ENCODE measurements at regions not wholly inside any gene's neighbourhood (a gene's known extent, or its start where the extent isn't known, plus 50 kb on each side); places are given as distances from the start of the nearest gene placed in this dataset.

DNA sequence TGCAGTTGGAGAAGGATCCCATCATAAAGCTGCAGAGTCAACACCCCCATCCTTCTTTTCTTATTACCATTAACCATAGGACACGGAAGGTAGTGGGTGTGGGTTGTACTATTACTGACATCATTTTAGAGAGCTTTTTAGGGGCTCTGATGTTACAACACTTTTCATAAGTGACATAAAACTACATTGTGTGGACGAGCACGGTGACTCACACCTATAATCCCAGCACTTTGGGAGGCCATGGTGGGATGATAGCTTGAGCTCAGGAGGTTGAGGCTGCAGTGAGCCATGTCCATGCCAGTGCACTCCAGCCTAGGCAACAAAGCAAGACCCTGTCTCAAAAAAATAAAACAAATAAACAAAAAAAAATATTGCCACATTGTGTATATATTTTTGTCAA, 167.1 kb downstream of the DUSP6 start:
- TF ChIP-seq, protein P1, sequence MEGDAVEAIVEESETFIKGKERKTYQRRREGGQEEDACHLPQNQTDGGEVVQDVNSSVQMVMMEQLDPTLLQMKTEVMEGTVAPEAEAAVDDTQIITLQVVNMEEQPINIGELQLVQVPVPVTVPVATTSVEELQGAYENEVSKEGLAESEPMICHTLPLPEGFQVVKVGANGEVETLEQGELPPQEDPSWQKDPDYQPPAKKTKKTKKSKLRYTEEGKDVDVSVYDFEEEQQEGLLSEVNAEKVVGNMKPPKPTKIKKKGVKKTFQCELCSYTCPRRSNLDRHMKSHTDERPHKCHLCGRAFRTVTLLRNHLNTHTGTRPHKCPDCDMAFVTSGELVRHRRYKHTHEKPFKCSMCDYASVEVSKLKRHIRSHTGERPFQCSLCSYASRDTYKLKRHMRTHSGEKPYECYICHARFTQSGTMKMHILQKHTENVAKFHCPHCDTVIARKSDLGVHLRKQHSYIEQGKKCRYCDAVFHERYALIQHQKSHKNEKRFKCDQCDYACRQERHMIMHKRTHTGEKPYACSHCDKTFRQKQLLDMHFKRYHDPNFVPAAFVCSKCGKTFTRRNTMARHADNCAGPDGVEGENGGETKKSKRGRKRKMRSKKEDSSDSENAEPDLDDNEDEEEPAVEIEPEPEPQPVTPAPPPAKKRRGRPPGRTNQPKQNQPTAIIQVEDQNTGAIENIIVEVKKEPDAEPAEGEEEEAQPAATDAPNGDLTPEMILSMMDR (IDR thresholded peaks at IDR 0.05), result no peak
- Histone ChIP-seq H3K27me3 (no peaks in the 10 kb centered on the region), H3K27ac (no peak overlapping the region), H3K4me1 (ENCODE audit: control insufficient read depth in 1 of 2, insufficient read depth in 1 of 2, low read depth in 1 of 2, low read length in 1 of 2) (peaks cover 14 to 18% of the 10 kb centered on the region in 2 experiments), H3K9me3 (no peaks in the 10 kb centered on the region), H3K4me3 (ENCODE audit: low read depth in 1 of 2, low read length in 1 of 2) (no peak overlapping the region), H3K36me3 (no peaks in the 10 kb centered on the region)

DNA sequence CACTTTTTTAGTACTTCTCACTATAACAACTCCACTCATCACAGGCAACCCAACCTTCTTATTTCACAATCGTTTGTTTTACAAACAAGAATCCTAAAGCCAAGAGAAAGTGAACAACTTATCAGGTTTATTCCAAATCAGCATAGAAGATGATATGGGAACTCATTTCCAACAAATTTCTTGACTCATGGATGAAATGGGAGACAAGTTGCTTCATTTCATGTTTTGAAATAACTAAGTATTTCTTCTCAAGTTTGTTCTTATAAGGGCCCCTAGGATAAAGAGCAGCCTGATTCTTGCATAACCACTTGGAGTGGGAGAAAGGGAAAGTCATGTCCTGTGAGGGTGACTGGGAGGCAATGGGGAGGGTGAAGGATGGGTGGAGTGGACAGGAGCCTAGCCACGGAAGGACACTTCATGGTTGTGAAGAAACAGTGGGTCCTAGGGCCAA, 168.3 kb downstream of the DUSP6 start:
- no peaks in the 10 kb centered on the region for H3K36me3 ChIP-seq
- H3K9me3 ChIP-seq, result no peaks in the 10 kb centered on the region
- H3K4me1 ChIP-seq (ENCODE audit: control insufficient read depth in 1 of 2, insufficient read depth in 1 of 2, low read depth in 1 of 2, low read length in 1 of 2), result peaks cover 26 to 29% of the 10 kb centered on the region in 2 experiments
- H3K27ac ChIP-seq, result peak overlapping the region; percentile 21
- no peaks in the 10 kb centered on the region for H3K27me3 ChIP-seq
- H3K4me3 ChIP-seq (ENCODE audit: low read depth in 1 of 2, low read length in 1 of 2), result no peak overlapping the region
- TF ChIP-seq, protein P1 (IDR thresholded peaks at IDR 0.05), result no peak

DNA sequence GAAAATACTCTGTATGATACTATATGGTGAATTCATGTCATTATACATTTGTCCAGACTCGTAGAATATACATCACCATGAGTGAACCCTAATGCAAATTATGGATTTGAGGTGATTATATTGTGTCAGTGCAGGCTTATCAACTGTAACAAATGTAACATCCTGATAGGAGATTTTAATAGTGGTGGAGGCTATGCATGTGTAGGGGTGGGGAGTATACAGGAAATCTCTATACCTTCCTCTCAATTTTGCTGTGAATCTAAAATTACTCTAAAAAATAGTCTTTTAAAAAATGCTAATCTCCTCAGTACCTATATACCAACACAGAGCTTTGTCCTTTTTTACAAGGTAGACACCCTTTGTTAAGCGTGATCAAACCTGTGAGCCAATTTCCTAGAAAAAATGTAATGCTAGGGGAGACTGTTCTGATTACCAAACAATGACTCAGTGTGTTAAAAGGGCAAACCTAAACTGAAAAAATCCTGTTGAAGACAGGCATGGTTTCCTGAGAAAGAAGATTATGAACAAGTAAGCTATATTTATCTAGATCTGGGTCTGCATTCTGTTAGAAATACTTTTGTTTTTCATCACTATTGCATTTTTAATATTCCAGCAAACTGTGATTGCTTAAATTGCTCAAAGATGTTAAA, 170.9 kb downstream of the DUSP6 start:
- TF ChIP-seq, protein P1 (IDR thresholded peaks at IDR 0.05), result no peak
- no peak overlapping the region for H3K4me3 ChIP-seq (ENCODE audit: low read depth in 1 of 2, low read length in 1 of 2)
- peaks cover 41 to 43% of the 10 kb centered on the region in 2 experiments for H3K4me1 ChIP-seq (ENCODE audit: control insufficient read depth in 1 of 2, insufficient read depth in 1 of 2, low read depth in 1 of 2, low read length in 1 of 2)

DNA sequence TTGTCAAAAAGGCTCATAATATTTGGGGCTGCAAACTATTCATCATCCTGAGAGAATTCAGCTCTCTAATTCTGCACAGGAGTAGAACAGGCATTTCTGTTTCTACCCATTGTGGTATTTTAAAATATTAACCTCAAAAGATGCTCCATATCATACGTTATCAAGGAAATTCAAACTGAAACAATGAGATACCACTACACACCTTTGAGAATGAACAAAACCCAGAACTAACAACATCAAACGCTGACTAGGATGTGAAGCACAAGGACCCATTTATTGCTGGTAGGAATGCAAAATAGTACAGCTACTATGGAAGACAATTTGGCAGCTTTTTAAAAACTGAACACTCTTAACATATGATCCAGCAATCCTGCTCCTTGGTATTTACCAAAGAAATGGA, 171.8 kb downstream of the DUSP6 start:
- Histone ChIP-seq H3K9me3 (no peaks in the 10 kb centered on the region), H3K4me3 (ENCODE audit: low read depth in 1 of 2, low read length in 1 of 2) (no peak overlapping the region), H3K4me1 (ENCODE audit: control insufficient read depth in 1 of 2, insufficient read depth in 1 of 2, low read depth in 1 of 2, low read length in 1 of 2) (peaks cover 42 to 45% of the 10 kb centered on the region in 2 experiments), H3K27me3 (no peaks in the 10 kb centered on the region), H3K27ac (peak overlapping the region; percentile 72), H3K36me3 (no peaks in the 10 kb centered on the region)
- TF ChIP-seq, protein P1 (IDR thresholded peaks at IDR 0.05), result no peak

More for the DNA sequence above, 170.9 kb downstream of the DUSP6 start:
- Histone ChIP-seq H3K36me3 (no peaks in the 10 kb centered on the region), H3K9me3 (no peaks in the 10 kb centered on the region), H3K27ac (peak overlapping the region; percentile 72), H3K27me3 (no peaks in the 10 kb centered on the region)

DNA sequence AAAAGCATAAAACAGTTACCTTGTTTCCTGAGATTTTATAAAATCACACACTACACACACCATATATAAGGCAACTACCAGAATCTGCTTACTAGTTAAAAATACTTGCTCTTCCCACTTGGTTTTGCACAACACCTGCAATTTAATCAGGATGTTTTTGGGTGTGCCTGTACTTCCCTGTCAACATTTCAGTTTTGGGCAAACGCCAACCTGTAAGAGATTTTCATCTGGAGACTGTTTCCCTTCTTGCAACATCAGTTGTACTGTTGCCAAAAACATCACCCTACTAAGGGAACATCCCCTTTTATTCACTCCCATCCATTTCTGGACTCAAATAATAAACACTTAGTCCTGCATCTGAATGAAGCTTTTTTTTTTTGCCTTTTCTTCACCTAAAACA, 172.3 kb downstream of the DUSP6 start:
- H3K4me1 ChIP-seq (ENCODE audit: control insufficient read depth in 1 of 2, insufficient read depth in 1 of 2, low read depth in 1 of 2, low read length in 1 of 2), result peaks cover 42 to 45% of the 10 kb centered on the region in 2 experiments
- TF ChIP-seq, protein P1 (IDR thresholded peaks at IDR 0.05), result no peak
- no peaks in the 10 kb centered on the region for H3K27me3 ChIP-seq
- peak overlapping the region; percentile 72 for H3K27ac ChIP-seq
- H3K36me3 ChIP-seq, result no peaks in the 10 kb centered on the region
- H3K9me3 ChIP-seq, result no peaks in the 10 kb centered on the region
- peak overlapping the region in 1 of 2 experiments; percentile 21 for H3K4me3 ChIP-seq (ENCODE audit: low read depth in 1 of 2, low read length in 1 of 2)
